ENCODE measurements at regions not wholly inside any gene's neighbourhood (a gene's known extent, or its start where the extent isn't known, plus 50 kb on each side); places are given as distances from the start of the nearest gene placed in this dataset.
"Not testable (repeated sequence)": the region's sequence is repeated elsewhere in the genome, so short reads cannot be mapped to it uniquely, and the experiment has no call there.

DNA sequence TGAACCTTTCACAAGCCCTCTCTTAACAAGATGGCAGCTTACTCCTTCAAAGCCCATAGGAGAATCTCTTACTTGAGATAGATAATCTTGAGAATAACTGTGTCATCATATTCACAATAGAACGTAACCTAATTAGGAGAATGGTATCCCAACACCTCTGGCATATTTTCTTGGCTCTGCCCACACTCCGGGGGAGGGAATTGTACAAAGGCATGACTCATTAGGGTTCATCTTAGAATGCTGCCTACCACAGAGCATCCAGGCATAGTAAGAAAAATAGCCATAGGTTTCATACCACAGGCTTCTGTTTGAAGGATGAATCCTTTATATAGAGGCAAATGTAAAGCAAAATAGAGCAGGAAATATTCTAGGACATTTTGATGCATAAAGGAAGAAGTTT lies 1100.6 kb upstream of the CITED2 start:
- no peak for DNase-seq

DNA sequence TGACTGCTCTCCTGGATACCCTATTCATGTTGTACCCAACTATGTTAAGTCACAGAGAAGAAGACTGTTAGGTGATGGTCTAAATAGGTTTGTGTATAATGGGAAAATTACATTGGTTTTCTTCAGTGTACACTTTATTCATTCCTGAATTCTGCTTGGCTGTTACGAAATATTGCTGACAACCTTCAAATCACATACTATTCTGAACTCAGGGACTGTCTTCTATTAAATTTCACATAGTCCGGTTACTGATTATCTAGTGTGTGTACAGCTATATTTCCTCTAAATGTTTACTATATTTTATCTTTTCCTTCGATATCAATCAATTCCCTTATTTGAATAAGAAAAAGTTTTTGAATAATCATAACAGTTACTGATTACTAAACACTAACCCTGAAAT lies 1090.3 kb upstream of the CITED2 start:
- no peak for DNase-seq

DNA sequence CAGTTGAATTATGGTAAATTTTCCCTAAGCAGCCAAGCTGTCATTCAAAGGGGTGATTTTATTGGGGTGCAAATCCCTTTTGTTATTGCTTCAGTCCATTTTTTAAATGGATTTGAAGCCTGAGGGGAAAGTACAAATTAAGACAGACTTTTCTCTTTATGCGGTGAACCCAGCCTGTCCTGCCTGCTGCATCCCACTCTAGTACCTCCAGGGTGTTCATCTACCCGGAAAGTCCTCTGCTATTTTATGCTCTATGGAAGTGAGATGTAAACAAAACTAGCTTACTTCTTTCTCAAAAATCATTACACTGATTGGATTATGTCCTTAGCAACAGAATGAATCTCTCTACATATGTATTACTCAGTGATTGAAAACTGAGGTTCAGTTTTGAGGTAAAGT lies 1088.9 kb upstream of the CITED2 start:
- no peak for DNase-seq

- no peak for DNase-seq
These were observed 1088.2 kb upstream of the CITED2 start for GRCh38 chr6:140462453-140463311.

- DNase-seq, result no peak
These were observed 1087.6 kb upstream of the CITED2 start for GRCh38 chr6:140462076-140462452.

- DNase-seq, result no peak
These were observed 1085.8 kb upstream of the CITED2 start for GRCh38 chr6:140460267-140460666.

- DNase-seq, result no peak
These were observed 1084.8 kb upstream of the CITED2 start for GRCh38 chr6:140459209-140459608.

GRCh38 chr6:140446241-140446640 lies 1071.8 kb upstream of the CITED2 start:
- no peak for DNase-seq

DNA sequence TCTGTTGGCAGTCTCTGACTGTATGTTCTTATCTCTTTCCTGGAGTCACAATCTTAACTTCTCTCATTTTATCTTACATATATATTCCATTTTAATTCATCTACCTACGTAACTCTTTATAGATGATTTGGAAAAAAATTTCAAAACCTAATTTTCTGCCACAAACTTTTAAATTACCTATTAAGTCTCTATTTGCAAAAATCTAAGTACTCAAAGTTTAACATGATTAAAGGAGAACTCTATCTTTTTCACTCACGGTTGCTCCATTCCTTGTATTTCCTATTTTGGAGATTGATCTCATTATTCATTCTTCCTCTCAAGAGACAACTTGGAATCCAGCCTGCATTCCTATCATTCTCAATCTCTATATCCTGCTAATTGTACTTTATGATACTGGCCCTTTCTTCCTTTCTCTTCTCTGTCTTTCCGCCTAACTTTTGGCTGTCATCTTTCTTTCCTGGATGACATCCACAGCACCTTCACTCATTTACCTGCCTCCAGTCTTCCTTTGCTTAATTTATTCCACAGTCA lies 1071.1 kb upstream of the CITED2 start:
- DNase-seq, result no peak

GRCh38 chr6:140443112-140443511 lies 1068.7 kb upstream of the CITED2 start:
- not testable (repeated sequence) for DNase-seq

GRCh38 chr6:140441256-140441655 lies 1066.8 kb upstream of the CITED2 start:
- DNase-seq, result no peak

DNA sequence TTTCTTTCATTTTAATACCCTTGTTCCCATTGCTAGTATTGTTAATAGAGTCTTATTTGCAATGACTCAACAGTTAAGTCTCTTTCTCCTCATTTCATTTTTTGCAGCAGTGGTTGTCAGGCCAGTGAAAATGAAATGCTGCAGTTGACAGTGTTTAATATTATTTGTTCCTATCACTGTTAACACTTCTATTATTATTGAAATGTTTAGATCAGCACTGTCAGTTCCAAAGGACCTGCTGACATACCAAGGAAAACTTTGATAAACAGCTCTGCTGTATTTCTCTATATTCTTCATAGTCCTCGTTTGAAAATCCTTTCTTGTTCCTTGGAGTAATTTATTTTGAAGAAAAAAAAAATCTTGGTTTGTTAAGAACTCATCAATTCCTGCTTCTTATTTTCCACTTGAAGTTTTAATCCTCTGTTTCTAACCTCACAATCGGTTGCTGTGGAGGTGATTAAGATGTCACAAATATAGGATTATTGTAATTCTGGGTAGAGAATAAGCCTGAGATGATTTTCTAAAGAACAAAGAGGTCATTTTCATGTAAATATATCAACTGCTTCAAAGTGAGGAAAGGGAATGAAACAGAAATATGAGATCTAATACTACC lies 1065.9 kb upstream of the CITED2 start:
- DNase-seq, result no peak

- no peak for DNase-seq
These were observed 1063.9 kb upstream of the CITED2 start for GRCh38 chr6:140438346-140438735.

DNA sequence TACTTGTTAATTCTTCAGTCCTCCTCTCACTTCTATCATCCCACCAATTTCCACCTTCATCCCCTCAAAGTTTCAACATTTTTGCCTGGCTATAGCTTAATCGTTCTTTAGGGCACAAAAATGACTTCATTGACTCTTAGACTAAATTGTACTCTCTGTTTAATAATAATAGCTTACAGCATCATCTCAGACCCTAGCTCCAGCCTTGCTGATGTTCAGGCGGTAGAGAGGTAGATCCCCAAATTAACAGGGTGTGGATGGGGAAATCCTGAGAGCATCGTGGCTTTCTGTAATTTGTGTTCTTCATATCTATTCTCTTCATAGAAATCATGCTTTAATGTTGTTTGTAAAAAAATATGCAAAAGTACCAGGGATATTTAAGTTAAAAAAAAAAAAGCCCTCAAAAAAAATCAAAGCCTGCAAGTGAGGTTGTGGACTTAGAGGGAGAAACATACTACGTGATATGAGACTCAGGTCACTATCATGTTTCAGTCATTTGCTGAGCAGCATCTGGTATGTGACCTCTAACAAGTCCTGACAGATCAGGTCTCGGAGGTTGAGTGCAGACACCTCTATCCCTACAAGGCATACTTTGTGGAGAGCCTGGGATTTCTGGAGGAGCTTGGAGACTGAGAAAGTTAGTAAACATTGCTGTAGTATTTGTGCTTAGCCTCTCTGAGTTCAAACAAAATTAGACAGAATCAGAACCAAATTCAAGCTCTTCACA lies 1063.3 kb upstream of the CITED2 start:
- no peak for DNase-seq

- no peak for DNase-seq
These were observed 1061.8 kb upstream of the CITED2 start for GRCh38 chr6:140436023-140436811.

- no peak for DNase-seq
These were observed 1060.3 kb upstream of the CITED2 start for GRCh38 chr6:140434761-140435160.

DNA sequence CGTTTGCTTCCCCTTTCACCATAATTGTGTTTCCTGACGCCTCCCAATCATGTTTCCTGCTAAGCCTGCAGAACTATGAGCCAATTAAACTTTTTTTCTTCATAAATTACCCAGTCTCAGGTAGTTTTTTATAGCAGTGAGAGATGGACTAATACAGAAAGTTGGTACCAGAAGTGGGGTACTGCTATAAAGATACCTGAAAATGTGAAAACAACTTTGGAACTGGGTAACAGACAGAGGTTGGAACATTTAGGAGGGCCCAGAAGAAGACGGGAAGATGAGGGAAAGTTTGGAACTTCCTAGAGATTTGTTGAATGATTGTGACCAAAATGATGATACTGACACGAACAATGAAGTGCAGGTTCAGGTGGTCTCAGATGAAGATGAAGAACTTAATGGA lies 1058.6 kb upstream of the CITED2 start:
- DNase-seq, result no peak

DNA sequence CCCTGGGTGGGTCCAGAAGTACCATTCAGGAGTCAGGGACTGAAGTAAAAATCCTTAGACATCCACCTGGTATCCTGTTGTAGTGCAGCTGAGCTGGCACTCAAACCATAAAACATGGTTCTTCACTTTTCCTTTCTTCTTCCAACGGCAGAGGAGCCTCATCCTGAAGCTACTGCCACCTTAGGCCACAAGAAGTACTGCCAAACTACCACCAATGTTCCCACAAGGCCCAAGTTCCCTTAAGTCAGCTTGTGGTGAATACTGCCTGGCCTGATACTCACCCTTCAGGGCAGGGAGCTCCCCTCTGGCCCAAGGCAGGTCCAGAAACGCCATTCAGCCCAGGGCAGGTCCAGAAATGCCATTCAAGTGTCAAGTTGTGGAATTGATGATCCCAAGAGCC lies 1053.4 kb upstream of the CITED2 start:
- no peak for DNase-seq

DNA sequence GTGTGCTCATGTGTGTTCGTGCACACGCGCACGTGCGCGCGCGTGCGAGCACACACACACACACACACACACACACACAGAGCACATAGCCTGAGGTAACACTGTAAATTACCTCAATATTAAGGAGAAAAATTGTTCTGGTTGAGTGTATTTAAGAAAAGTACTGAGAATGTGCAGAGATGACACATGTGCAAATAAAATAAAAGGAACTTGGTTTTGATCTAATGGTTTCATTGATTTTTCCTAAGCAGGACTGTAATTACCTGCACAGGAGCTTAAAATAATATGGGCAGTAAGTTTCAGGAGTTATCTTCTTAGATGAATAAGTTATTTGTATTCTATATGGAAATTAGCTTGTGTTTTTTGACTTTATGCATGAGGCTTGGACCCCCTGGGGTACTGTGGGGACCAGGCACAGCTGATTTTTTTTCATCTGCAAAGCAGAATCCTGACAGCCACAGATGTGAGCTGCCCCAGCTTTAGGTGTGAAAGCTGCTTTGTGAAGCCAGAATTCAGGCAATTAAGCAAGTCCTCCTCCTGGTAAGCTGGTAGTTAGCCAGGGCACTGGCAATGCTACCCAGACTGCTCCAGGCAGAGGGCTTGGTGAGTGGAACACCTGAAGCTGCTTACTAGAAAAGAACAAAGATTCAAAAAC lies 1040.6 kb upstream of the CITED2 start:
- DNase-seq, result no peak

DNA sequence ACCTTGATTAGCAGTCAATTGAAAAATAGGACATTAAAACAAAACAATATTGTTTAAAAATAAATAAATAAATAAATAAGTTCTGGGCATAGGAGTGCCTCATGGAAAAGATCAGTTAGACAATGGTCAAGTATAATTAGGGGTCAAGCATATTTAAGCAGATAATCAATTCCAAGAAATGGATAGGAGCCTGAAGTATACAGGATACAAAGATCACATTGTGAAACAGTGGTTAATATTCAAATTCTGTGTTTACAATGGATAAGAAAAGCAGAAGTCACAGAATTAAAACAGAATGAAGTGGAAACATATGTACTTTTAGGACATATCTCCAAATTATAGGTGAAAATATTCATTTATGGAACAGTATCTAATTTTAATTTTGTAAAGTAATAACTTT lies 1028.6 kb upstream of the CITED2 start:
- no peak for DNase-seq

DNA sequence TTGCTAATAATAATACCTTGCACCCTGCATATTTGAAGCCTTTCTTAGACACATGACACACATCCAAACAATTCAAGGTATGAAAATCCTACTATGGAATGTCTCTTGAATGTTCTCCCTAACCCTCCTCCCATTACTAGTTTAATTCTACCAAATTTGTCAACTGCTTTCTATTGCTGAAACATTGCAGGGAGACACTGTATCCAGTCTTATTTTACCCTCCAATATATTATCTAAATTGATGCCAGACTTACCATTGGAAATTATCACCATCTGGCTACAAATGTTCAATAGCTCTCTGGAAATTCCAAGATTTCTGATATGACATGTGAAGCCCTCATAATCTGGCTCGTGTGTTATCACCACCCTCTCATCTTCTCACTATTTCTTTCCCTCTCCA lies 1027.3 kb upstream of the CITED2 start:
- no peak for DNase-seq

GRCh38 chr6:140398076-140398475 lies 1023.6 kb upstream of the CITED2 start:
- DNase-seq, result no peak

Measured in activated CD8-positive, alpha-beta memory T cell treated with anti-CD3 and anti-CD28 coated beads for 24 hours (primary cell).